Ovary (tissue), 7 donors: ENCODE measurements at regions not wholly inside any gene's neighbourhood (a gene's known extent, or its start where the extent isn't known, plus 50 kb on each side); places are given as distances from the start of the nearest gene placed in this dataset.

Source experiments
- DNase-seq, 5 donors: peaks; one replicate each; pipeline ENCODE4 v3.0.0-alpha.2; 2019 to 2020
- H3K27ac ChIP-seq, 2 donors: fragments of 200-600 bp; one replicate each; pipeline versions ENCODE4 v1.5.1 to v1.8.0; 2019 to 2022
- H3K27me3 ChIP-seq: fragments of 200-600 bp; one replicate; pipeline ENCODE4 v1.8.0; 2022
- H3K36me3 ChIP-seq: fragments of 200-600 bp; sonication (generic); one replicate; pipeline ENCODE4 v1.5.1; 2019
- H3K4me1 ChIP-seq: one replicate; pipeline ENCODE4 v1.8.1; 2013; ENCODE audit warnings: mild to moderate bottlenecking, moderate library complexity; ENCODE audit not compliant: insufficient read depth
- H3K4me3 ChIP-seq: fragments of 200-600 bp; sonication (generic); one replicate; pipeline ENCODE4 v1.5.1; 2017
- H3K9me3 ChIP-seq, 2 donors: fragments of 200-600 bp in 1 of 2; sonication (generic) in 1 of 2; one replicate each; pipeline versions ENCODE4 v1.5.1 to v1.8.1; 2013 to 2019; ENCODE audit warnings: mild to moderate bottlenecking in 1 of 2, moderate library complexity in 1 of 2
- EP300 ChIP-seq: sonication (generic); formaldehyde crosslinking; IDR thresholded peaks from one replicate; pipeline ENCODE4 v1.6.1; 2017; ENCODE audit warnings: antibody characterized with exemption
- POLR2A ChIP-seq: fragments of 450-650 bp; IDR thresholded peaks from one replicate; pipeline ENCODE4 v1.6.1; 2017; ENCODE audit warnings: antibody characterized with exemption, mild to moderate bottlenecking, moderate library complexity
- WGBS, 3 donors: extraction: QIAGEN DNeasy Blood & Tissue Kit in 1 of 3; methylation state at CpG; one replicate each; pipeline versions ENCODE4 v1.1.5 to v1.1.7; 2013 to 2017; 5-methylcytosine and 5-hydroxymethylcytosine counted together
- intact Hi-C, 4 donors: fragments of 100-400 bp; cut with DNase I; formaldehyde crosslinking; loops; one replicate each; pipeline versions ENCODE4 v1.11.0 to v1.15.1; 2022 to 2023
- TF ChIP-seq, protein P1 (sequence below), 3 donors: fragments of 450-650 bp in 2 of 3; fragments of 200-600 bp in 1 of 3; IDR thresholded peaks; one replicate each; pipeline versions ENCODE4 v1.5.1 to v1.8.0; 2016 to 2022; ENCODE audit warnings: antibody characterized with exemption in 3 of 3, mild to moderate bottlenecking in 1 of 3
- donor health status: DM: no; HTN: no; CAD: no; lungs with moderate emphysema.
- donor health status: DM: no; HTN: no; CAD: no.
- donor health status: Bipolar disorder and iron deficiency.
- donor health status: DM: no; HTN: no; CAD: no.
- donor health status: DM: yes; HTN: yes; CAD: no.

DNA sequence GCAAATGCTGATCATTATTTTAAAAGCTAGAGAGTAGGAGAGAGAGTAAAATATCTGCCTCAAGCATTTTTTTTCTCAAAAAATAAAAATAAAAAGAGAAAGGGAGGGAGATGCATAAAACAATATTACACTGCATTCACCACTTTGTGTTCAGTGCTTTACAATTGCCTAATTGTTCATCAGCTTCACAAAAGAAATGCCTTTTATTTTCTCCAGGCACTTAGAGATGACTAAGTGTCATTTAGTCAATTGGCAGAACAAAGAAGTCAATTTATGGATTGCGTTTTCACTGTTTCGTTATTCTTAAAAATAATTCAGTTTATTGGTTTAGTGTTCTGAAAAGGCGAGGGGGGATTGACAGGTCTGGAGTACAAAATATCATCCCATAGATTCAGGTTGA is 232.5 kb upstream of the CCNH start:
- Histone ChIP-seq H3K27ac (no peak overlapping the region), H3K36me3 (no peaks in the 10 kb centered on the region), H3K4me1 (no peaks in the 10 kb centered on the region), H3K4me3 (no peak overlapping the region), H3K9me3 (no peaks in the 10 kb centered on the region), H3K27me3 (no peaks in the 10 kb centered on the region)
- WGBS, 3 donors, result 76 to 83% (median 76%) methylated on average over 3 of the region's 3 CpGs
- DNase-seq, result no peak
- no peak for TF ChIP-seq EP300
- TF ChIP-seq POLR2A, result no peak
- TF ChIP-seq, protein P1, sequence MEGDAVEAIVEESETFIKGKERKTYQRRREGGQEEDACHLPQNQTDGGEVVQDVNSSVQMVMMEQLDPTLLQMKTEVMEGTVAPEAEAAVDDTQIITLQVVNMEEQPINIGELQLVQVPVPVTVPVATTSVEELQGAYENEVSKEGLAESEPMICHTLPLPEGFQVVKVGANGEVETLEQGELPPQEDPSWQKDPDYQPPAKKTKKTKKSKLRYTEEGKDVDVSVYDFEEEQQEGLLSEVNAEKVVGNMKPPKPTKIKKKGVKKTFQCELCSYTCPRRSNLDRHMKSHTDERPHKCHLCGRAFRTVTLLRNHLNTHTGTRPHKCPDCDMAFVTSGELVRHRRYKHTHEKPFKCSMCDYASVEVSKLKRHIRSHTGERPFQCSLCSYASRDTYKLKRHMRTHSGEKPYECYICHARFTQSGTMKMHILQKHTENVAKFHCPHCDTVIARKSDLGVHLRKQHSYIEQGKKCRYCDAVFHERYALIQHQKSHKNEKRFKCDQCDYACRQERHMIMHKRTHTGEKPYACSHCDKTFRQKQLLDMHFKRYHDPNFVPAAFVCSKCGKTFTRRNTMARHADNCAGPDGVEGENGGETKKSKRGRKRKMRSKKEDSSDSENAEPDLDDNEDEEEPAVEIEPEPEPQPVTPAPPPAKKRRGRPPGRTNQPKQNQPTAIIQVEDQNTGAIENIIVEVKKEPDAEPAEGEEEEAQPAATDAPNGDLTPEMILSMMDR (IDR thresholded peaks at IDR 0.05), result no peak
- intact Hi-C loops, result no loop called here

DNA sequence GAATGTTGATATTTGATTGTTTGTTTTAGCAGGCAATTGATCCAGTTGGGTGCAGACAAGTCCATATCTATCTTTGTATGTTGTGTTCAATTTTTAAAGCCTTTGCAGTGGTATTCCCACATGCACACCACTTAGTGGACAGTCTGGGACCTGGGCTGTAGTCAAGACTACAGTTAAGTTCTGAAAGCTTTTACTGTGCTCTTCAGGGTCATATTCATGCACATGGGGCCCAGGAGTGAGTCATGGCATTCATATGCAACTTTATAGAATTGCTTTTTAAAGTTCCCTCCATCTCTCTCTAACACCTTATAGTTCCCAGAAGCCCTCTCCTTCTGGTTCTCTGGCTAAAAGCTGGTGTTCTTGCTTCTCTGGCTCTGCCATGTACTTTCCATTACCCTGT is 228.2 kb upstream of the CCNH start:
- Histone ChIP-seq H3K4me1 (no peaks in the 10 kb centered on the region), H3K9me3 (no peaks in the 10 kb centered on the region), H3K4me3 (no peak overlapping the region), H3K27me3 (no peaks in the 10 kb centered on the region), H3K36me3 (no peaks in the 10 kb centered on the region), H3K27ac (no peak overlapping the region)
- TF ChIP-seq, protein P1 (IDR thresholded peaks at IDR 0.05), result no peak
- no peak for TF ChIP-seq EP300
- TF ChIP-seq POLR2A, result no peak
- intact Hi-C loops, result no loop called here
- no peak for DNase-seq

GRCh38 chr5:87627363-87627762 is 214.6 kb upstream of the CCNH start:
- H3K36me3 ChIP-seq, result no peaks in the 10 kb centered on the region
- no peak for TF ChIP-seq POLR2A
- TF ChIP-seq EP300, result no peak
- TF ChIP-seq, protein P1 (IDR thresholded peaks at IDR 0.05), result no peak
- no peak overlapping the region for H3K4me3 ChIP-seq
- H3K27ac ChIP-seq, result no peak overlapping the region
- H3K9me3 ChIP-seq, result no peaks in the 10 kb centered on the region
- WGBS, 3 donors, result 73 to 88% (median 85%) methylated on average over 1 of the region's 1 CpG
- intact Hi-C loops, result no loop called here
- H3K27me3 ChIP-seq, result no peaks in the 10 kb centered on the region
- no peaks in the 10 kb centered on the region for H3K4me1 ChIP-seq
- no peak for DNase-seq

DNA sequence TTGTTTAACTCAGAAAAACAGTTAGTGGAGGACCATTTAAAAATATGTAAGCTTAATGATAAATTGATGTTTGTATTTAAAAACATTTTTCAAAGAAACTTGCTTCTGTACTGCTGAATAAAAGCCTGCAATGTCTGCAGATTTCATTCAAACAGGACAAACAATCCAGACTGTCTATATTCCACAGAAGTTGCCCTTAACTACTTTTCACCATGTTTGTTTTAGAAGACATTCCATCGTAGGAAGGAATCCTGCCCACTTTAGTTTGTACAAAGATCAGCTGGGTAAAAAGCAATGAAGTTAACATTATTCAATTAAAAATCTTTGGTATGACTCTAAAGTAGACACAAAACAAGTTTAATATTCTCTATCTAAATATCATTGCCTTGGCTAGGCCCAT is 195.7 kb upstream of the CCNH start:
- no peak overlapping the region for H3K27ac ChIP-seq
- H3K36me3 ChIP-seq, result no peaks in the 10 kb centered on the region
- no peak overlapping the region for H3K4me3 ChIP-seq
- intact Hi-C loops, result no loop called here
- DNase-seq, result no peak
- H3K4me1 ChIP-seq, result no peaks in the 10 kb centered on the region
- 14 to 38% (median 22%) methylated on average over 1 of the region's 1 CpG for WGBS, 3 donors
- no peak for TF ChIP-seq POLR2A
- no peaks in the 10 kb centered on the region for H3K27me3 ChIP-seq
- no peaks in the 10 kb centered on the region for H3K9me3 ChIP-seq

GRCh38 chr5:87605663-87606062 is 192.9 kb upstream of the CCNH start:
- no peak for DNase-seq
- no peaks in the 10 kb centered on the region for H3K27me3 ChIP-seq
- H3K36me3 ChIP-seq, result no peaks in the 10 kb centered on the region
- H3K9me3 ChIP-seq, result no peaks in the 10 kb centered on the region
- WGBS, 3 donors, result 60 to 68% (median 64%) methylated on average over 2 of the region's 2 CpGs
- no peak overlapping the region for H3K27ac ChIP-seq
- no peaks in the 10 kb centered on the region for H3K4me1 ChIP-seq
- intact Hi-C loops, result no loop called here
- TF ChIP-seq EP300 (no peak), POLR2A (no peak)
- TF ChIP-seq, protein P1 (IDR thresholded peaks at IDR 0.05), result no peak
- H3K4me3 ChIP-seq, result no peak overlapping the region
